ENCODE measurements at regions not wholly inside any gene's neighbourhood (a gene's known extent, or its start where the extent isn't known, plus 50 kb on each side); places are given as distances from the start of the nearest gene placed in this dataset.
"Not testable (repeated sequence)": the region's sequence is repeated elsewhere in the genome, so short reads cannot be mapped to it uniquely, and the experiment has no call there.

GRCh38 chr4:151485541-151486131 is 76.7 kb downstream of the FHIP1A start:
- Mint-ChIP-seq H3K27ac (no peak overlapping the region), H3K9me3 (peaks cover 3 to 20% (median 10%) of the 10 kb centered on the region in 7 donors), H3K36me3 (no peaks in the 10 kb centered on the region), H3K4me3 (no peak overlapping the region), H3K27me3 (peaks cover 18 to 36% (median 27%) of the 10 kb centered on the region in 3 donors), H3K4me1 (no peaks in the 10 kb centered on the region)
- DNase-seq (no peak), ATAC-seq (ENCODE audit: low read depth in 2 of 2) (no peak)

DNA sequence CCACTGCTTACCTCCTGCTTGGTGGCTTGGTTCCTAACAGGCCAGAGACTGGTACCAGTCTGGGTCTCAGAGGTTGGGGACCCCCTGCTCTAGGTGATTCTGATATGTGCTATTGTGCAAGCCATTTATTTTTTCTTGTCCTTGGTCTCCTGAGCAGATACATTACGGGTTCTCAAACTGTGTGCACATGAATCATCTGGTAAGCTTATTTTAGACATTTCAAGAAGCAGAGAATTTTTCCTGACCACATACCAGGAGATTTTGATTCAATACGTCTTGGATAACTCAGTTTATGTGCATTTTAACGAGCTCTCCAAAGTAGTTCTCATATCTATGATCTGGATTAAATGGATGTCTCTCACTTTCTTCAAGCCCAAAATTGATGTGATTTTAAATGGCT is 77.2 kb downstream of the FHIP1A start:
- ATAC-seq (ENCODE audit: low read depth in 2 of 2) (no peak), DNase-seq (no peak)
- Mint-ChIP-seq H3K27me3 (peaks cover 14 to 36% (median 27%) of the 10 kb centered on the region in 3 donors), H3K4me1 (no peaks in the 10 kb centered on the region), H3K27ac (no peak overlapping the region), H3K4me3 (no peak overlapping the region), H3K9me3 (peaks cover 3 to 25% (median 14%) of the 10 kb centered on the region in 7 donors), H3K36me3 (no peaks in the 10 kb centered on the region)

DNA sequence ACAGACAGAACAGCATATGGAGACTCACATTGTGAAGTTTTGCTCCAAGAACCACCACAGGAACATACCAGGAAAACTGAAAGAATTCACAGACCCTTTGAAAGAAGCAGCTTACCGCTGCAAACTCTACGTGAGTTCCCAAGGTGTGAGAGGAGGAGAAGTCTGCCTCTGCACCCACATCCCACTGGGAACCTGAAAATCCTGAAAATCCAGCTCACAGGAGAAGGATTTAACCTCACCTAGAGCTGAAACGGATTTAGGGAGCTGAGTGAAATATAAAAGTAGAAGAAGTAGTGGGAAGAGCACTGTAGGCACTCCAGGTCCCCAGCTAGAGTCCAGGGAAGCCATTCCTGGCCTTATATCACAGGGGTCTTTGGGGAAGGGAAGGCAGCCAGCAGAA is 80.0 kb downstream of the FHIP1A start:
- DNase-seq (no peak), ATAC-seq (ENCODE audit: low read depth in 2 of 2) (no peak)
- no peak overlapping the region for H3K27ac Mint-ChIP-seq
- H3K9me3 Mint-ChIP-seq = peaks cover 9 to 48% (median 22%) of the 10 kb centered on the region in 7 donors
- peaks cover 14 to 36% (median 26%) of the 10 kb centered on the region in 3 donors for H3K27me3 Mint-ChIP-seq
- no peak overlapping the region for H3K4me3 Mint-ChIP-seq
- H3K4me1 Mint-ChIP-seq = no peaks in the 10 kb centered on the region
- peaks cover 0 to 7% of the 10 kb centered on the region in 2 donors for H3K36me3 Mint-ChIP-seq

- no peak overlapping the region for H3K27ac Mint-ChIP-seq
These were observed 80.7 kb downstream of the FHIP1A start for GRCh38 chr4:151489462-151490203.

GRCh38 chr4:151495612-151496011 is 86.6 kb downstream of the FHIP1A start:
- not testable (repeated sequence) for H3K4me3 Mint-ChIP-seq; ATAC-seq (ENCODE audit: low read depth in 2 of 2); DNase-seq; H3K4me1 Mint-ChIP-seq; H3K27me3 Mint-ChIP-seq; H3K27ac Mint-ChIP-seq; H3K36me3 Mint-ChIP-seq
- peaks cover 14 to 69% (median 22%) of the 10 kb centered on the region in 7 donors for H3K9me3 Mint-ChIP-seq

More at GRCh38 chr4:151489462-151490203, 80.7 kb downstream of the FHIP1A start:
- ATAC-seq (ENCODE audit: low read depth in 2 of 2) (no peak), DNase-seq (no peak)
- no peak overlapping the region for H3K4me3 Mint-ChIP-seq
- peaks cover 10 to 55% (median 22%) of the 10 kb centered on the region in 7 donors for H3K9me3 Mint-ChIP-seq
- H3K36me3 Mint-ChIP-seq = peaks cover 0 to 7% of the 10 kb centered on the region in 2 donors
- H3K4me1 Mint-ChIP-seq = no peaks in the 10 kb centered on the region
- H3K27me3 Mint-ChIP-seq = peaks cover 11 to 29% (median 19%) of the 10 kb centered on the region in 3 donors

GRCh38 chr4:151511548-151511947 is 102.6 kb downstream of the FHIP1A start:
- not testable (repeated sequence) for ATAC-seq (ENCODE audit: low read depth in 2 of 2)

GRCh38 chr4:151517896-151518295 is 108.9 kb downstream of the FHIP1A start:
- Mint-ChIP-seq H3K27me3 (peaks cover 0 to 11% (median 0%) of the 10 kb centered on the region in 3 donors), H3K4me1 (no peaks in the 10 kb centered on the region), H3K27ac (no peak overlapping the region), H3K9me3 (peaks cover 0 to 2% (median 0%) of the 10 kb centered on the region in 7 donors), H3K36me3 (no peaks in the 10 kb centered on the region), H3K4me3 (no peak overlapping the region)
- DNase-seq (no peak), ATAC-seq (ENCODE audit: low read depth in 2 of 2) (no peak)

More at GRCh38 chr4:151511548-151511947, 102.6 kb downstream of the FHIP1A start:
- not testable (repeated sequence) for H3K27ac Mint-ChIP-seq, H3K36me3 Mint-ChIP-seq, H3K4me3 Mint-ChIP-seq, H3K4me1 Mint-ChIP-seq, DNase-seq, H3K27me3 Mint-ChIP-seq
- H3K9me3 Mint-ChIP-seq = peaks cover 0 to 12% (median 2%) of the 10 kb centered on the region in 7 donors

- Mint-ChIP-seq H3K36me3 (no peaks in the 10 kb centered on the region), H3K27ac (no peak overlapping the region), H3K4me1 (no peaks in the 10 kb centered on the region), H3K27me3 (peaks cover 0 to 13% (median 0%) of the 10 kb centered on the region in 3 donors), H3K4me3 (no peak overlapping the region), H3K9me3 (peaks cover 0 to 2% (median 0%) of the 10 kb centered on the region in 7 donors)
- ATAC-seq (ENCODE audit: low read depth in 2 of 2) (no peak), DNase-seq (no peak)
These were observed 109.4 kb downstream of the FHIP1A start for GRCh38 chr4:151518359-151518758.

DNA sequence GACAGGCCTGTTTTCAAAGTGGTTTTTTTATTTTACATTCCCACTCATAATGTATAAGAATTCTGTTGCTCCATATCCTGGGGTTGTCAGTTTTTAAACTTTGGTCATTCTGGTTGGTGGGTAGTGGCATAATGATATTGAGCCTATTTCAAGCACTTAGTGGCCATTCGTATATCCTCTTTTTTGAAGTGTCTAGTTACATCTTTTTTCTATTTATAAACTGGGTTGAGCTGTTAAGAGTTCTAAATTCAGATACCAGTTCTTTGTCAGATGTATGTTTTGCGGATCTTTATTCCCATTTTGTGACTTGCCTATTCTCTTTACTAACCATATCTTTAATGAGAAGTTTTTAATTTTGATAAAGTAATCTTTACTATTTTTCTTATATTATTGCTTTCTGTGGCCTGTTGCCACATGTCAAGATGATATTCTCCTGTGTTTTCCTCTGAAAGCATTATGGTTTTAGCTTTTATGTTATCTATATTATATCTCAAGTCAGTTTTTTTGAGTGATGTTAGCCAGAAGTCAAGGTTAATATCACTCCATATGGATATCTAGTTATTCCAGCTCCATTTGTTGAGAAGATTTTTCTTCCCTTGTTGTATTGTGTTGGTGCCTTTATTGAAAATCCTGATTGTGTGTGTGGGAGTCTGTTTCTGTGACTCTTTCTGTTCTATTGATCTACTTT is 110.9 kb downstream of the FHIP1A start:
- H3K27ac Mint-ChIP-seq = no peak overlapping the region

DNA sequence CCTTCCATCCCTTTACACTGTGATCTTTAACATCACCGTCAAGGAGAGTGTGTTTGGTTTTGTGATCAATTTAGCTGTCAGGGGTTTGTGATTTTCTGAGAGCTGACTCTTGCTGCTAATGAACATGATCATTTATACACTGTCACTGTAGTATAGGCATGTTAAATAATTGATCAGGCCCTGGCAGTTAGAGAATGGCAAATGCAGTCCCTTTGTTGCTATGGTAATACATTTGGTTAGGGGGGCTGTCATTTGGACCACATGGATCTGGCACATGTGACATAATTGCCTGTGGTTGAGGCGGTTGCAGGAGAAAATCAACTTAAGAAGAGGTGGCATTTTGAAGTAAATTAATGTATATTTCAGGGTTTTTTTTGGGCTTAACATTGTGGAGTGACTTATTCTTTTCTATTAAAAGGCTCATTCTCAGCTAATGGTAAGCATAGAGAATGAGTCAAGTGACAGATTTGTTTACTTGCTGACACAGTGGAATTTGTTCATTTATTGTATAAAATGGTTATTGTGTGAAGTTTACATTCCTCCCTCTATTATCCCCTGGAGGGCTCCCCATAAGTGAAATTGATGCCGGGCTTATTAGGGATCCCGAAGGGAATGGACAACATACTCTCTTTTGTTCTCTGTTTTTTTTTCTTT is 114.0 kb downstream of the FHIP1A start:
- Mint-ChIP-seq H3K4me1 (no peaks in the 10 kb centered on the region), H3K27me3 (peaks cover 0 to 13% (median 0%) of the 10 kb centered on the region in 3 donors), H3K4me3 (no peak overlapping the region), H3K36me3 (no peaks in the 10 kb centered on the region), H3K27ac (no peak overlapping the region), H3K9me3 (peaks cover 0 to 9% (median 0%) of the 10 kb centered on the region in 7 donors)
- DNase-seq = no peak
- ATAC-seq (ENCODE audit: low read depth in 2 of 2) = no peak

More for the DNA sequence above, 110.9 kb downstream of the FHIP1A start:
- DNase-seq (no peak), ATAC-seq (ENCODE audit: low read depth in 2 of 2) (no peak)
- Mint-ChIP-seq H3K36me3 (no peaks in the 10 kb centered on the region), H3K4me1 (no peaks in the 10 kb centered on the region), H3K27me3 (peaks cover 0 to 13% (median 0%) of the 10 kb centered on the region in 3 donors), H3K9me3 (peaks cover 0 to 5% (median 0%) of the 10 kb centered on the region in 7 donors), H3K4me3 (no peak overlapping the region)

- H3K4me1 Mint-ChIP-seq = no peaks in the 10 kb centered on the region
- DNase-seq = no peak
- no peak for ATAC-seq (ENCODE audit: low read depth in 2 of 2)
- H3K9me3 Mint-ChIP-seq = peaks cover 0 to 9% (median 0%) of the 10 kb centered on the region in 7 donors
- H3K27me3 Mint-ChIP-seq = peaks cover 0 to 13% (median 0%) of the 10 kb centered on the region in 3 donors
- no peak overlapping the region for H3K4me3 Mint-ChIP-seq
- H3K36me3 Mint-ChIP-seq = no peaks in the 10 kb centered on the region
- no peak overlapping the region for H3K27ac Mint-ChIP-seq
These were observed 115.6 kb downstream of the FHIP1A start for GRCh38 chr4:151524610-151525009.

DNA sequence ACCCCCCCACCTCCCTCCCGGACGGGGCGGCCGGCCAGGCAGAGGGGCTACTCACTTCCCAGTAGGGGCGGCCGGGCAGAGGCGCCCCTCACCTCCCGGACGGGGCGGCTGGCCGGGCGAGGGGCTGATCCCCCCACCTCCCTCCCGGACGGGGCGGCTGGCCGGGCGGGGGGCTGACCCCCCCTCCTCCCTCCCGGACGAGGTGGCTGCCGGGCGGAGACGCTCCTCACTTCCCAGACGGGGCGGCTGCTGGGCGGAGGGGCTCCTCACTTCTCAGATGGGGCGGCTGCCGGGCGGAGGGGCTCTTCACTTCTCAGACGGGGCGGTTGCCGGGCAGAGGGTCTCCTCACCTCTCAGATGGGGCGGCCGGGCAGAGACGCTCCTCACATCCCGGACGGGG is 117.5 kb downstream of the FHIP1A start:
- not testable (repeated sequence) for H3K36me3 Mint-ChIP-seq; H3K27ac Mint-ChIP-seq; DNase-seq; ATAC-seq (ENCODE audit: low read depth in 2 of 2); H3K9me3 Mint-ChIP-seq; H3K4me1 Mint-ChIP-seq; H3K4me3 Mint-ChIP-seq
- peaks cover 0 to 17% (median 0%) of the 10 kb centered on the region in 3 donors for H3K27me3 Mint-ChIP-seq

DNA sequence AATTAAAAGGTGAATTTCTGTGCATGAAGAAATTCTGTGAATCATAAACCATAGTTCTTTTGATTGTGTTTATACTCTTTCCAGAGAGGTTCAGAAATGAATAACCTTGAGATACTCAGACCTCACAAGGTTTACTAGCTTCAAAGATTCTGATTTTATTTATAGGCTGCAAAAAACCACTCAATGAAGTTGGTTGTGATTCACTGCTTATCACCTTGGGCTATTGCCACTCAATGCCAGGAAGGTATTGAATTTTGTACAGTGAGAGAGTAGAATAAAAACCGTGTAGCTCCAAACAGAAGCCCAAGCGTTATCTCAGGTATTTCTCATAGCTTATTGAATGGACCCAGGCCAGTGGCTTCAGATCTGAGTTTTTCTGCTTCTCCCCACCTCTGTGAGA is 118.7 kb downstream of the FHIP1A start:
- ATAC-seq (ENCODE audit: low read depth in 2 of 2) (no peak), DNase-seq (no peak)
- H3K4me1 Mint-ChIP-seq = no peaks in the 10 kb centered on the region
- H3K9me3 Mint-ChIP-seq = peaks cover 0 to 9% (median 0%) of the 10 kb centered on the region in 7 donors
- no peak overlapping the region for H3K4me3 Mint-ChIP-seq
- H3K27ac Mint-ChIP-seq = no peak overlapping the region
- no peaks in the 10 kb centered on the region for H3K36me3 Mint-ChIP-seq
- H3K27me3 Mint-ChIP-seq = peaks cover 0 to 14% (median 0%) of the 10 kb centered on the region in 3 donors

Measured in naive B cell (primary cell).